Non-pigmented ciliary epithelial cell (primary cell): ENCODE measurements at regions not wholly inside any gene's neighbourhood (a gene's known extent, or its start where the extent isn't known, plus 50 kb on each side); places are given as distances from the start of the nearest gene placed in this dataset.
"Not testable (repeated sequence)": the region's sequence is repeated elsewhere in the genome, so short reads cannot be mapped to it uniquely, and the experiment has no call there.

Experiments used
- DNase-seq: peaks from one replicate; pipeline ENCODE4 v3.0.0-alpha.2; 2010; ENCODE audit warnings: low read depth

DNA sequence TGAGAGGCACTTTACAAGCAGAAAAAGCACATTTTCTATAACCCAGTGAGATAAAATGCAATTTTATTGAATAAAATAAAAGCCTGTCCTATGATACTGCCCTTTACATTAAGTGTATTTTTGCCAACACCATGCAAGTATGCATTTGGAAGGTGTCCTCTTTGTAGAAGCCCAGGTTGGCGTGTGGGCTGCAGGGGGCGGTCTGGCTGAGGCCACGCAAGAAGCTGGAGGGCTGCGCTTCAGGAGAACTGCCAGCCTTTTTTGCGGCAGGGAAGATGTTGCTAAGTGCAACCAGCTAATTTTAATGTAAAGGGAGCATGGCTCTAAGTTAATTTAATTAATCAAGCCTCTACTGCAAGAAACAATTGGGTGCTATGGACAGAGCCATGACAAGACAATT lies 562.8 kb upstream of the SALL3 start:
- DNase-seq: no peak

DNA sequence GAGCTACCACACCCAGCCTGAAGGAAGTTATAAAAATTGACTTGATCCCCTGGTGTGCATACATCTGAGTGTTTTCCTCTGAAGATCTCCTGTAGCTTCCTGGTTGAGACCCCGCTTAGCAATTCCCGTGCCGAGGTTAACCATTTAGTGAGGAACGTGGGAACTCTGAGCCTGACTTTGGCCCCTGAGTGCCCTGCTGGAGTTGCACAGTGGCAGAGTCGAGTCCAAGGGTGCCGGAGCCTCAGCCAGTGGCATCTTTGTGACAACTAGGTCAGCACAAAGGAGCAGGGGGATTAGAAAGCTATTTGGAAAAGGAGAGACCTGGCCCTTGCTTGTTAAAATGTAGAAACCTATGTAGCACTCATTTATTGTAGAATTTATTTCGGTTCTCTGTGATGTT lies 561.2 kb upstream of the SALL3 start:
- DNase-seq: no peak

DNA sequence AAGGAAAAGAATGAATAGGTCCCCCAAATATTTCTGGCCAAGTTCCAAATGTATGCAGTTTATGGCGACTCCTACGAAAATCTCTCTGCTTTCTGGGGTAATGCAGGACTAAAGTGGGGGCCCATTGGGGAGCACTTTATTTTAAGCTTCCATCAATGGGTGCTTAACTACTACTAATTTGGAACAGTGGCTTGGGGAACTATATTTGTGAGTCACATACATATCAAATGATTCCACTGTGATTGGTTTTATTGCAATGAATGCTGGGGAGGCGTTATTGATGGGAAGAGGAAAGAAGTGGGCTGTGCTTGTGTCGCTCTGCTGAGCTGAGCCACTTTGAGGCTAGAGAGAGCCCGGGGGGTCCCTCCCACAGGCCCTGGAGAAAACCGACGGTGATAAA lies 560.4 kb upstream of the SALL3 start:
- no peak for DNase-seq

DNA sequence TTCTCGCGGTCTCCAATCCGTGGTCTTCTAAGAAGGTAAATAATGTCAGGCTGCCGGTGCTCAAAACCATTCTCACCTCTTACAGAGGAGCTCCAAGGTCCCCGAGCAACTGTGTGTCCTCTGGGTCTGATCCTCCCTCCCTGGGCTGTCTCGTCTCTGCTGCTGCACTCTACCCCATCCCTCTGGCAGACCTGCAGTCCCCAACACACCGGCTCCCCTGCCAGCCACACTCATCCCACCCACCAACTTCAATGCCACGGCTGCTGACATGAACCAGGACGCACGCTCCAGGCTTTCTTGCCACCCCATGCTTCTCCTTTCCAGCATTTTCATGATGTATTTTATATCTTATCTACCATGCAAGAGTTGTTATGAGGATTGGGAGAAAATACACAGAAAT lies 559.5 kb upstream of the SALL3 start:
- no peak for DNase-seq

DNA sequence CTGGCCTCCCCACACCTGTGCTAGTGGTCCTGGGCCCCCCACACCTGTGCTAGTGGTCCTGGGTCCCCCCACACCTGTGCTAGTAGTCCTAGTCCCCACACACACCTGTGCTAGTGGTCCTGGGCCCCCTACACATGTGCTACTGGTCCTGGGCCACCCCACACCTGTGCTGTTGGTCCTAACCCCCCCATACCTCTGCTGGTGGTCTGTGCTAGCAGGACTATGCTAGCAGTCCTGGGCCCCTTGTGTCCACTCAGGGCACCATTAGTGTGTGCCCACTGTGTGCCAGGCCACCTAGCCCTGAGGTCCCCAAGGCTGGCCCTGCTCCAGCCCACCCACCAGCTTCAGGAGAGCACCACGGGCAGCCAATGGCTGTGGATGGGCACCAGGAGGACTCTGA lies 558.2 kb upstream of the SALL3 start:
- no peak for DNase-seq

DNA sequence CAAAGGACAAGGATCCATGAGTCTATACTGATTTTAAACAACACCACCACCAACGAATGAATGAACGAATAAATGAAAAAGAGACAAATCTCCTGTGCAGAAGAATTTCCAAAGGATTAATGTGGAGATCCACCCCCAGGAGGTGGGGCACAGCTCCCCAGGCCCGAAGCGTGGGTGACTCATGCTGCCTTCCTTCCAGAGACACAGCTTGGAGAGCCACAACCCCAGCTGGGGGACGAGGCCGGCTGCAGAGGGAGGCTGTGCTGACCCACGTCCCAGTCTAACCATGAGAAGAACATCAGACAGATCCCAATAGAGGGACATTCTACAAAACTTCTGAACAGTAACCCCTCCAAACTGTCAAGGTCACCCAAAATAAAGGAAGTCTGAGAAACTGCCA lies 557.3 kb upstream of the SALL3 start:
- DNase-seq: no peak

DNA sequence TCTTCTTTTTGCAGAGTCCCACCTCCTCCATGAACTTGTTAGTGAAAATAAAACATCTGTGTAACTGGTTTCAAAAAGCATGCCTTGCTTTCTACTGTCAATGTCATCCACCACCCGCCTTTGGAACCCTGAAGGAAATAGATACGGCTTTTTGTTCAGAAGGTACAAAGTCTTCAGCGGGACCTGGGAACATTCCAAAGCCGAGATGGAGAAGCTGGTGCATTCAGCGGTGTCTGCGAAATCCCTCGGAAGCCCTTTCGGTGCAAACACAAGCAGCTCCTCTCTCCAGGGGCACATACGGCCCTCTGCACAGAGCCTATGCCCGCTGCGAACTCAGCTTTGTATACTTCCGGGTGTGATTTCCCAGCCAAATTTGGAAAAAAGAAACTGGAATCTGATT lies 555.8 kb upstream of the SALL3 start:
- DNase-seq: no peak

DNA sequence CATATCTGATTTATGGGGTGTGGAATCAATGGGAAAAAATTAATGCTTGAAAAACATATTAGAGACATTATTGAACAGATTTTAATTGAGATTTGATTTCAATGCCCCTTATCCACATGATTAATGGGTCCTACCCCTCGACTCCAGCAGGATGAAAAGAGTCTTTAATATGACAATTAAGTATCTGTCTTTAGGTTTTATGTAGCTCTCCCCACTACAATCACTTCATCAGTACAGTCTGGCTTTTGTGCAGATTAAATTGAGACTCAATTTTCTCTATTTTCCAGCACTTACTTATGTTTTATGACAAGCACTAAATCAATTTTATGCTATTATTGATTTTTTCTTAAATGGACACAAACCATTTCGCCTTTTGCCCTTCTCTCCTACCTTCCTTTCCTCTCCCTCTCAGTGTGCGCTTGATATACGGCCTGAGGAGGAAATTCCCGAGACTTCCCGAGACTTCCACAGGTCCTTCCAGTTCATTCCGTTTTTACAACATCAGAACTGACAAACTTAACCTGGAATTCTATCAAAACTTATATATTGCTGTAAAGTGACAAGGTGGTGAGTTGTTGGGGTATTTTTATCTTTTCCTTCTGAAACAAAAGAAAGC lies 555.1 kb upstream of the SALL3 start:
- DNase-seq: no peak

DNA sequence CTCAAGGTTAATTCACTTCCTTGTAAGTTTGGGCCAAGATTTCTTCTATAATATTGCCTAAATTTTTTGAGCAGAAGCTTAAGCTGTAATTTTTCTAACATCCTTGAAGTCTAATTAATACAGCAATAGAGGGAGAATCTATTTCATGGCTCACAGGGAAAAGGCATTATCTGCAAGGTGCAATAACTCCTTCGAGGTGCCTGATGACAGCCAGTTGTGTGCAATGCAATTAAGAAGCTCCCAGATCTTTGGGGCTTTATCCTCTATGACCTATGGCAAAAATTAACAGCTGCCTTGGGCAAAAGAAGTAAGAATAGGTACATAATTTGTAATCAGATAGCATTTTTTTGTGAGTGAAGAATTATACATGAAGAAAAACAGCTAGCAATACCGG lies 554.6 kb upstream of the SALL3 start:
- no peak for DNase-seq

DNA sequence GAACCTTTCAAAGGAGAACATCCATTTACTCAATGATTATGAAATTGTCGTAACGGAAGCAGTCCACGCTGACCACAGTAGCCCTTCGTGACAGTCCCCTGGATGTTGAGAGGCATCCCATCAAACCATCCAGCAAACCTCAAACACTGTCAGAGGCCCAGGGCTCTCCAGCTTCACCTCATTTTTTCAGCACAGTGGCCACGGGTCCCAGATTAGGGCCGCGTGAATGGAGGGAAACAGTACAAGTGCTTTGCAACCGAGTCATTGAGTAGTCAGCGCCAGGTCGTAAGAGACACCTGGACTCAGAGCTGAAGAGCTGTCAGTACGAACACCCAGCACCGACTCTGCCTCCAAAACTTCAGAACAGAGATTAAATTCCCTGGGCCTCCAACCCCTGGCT lies 552.5 kb upstream of the SALL3 start:
- no peak for DNase-seq

DNA sequence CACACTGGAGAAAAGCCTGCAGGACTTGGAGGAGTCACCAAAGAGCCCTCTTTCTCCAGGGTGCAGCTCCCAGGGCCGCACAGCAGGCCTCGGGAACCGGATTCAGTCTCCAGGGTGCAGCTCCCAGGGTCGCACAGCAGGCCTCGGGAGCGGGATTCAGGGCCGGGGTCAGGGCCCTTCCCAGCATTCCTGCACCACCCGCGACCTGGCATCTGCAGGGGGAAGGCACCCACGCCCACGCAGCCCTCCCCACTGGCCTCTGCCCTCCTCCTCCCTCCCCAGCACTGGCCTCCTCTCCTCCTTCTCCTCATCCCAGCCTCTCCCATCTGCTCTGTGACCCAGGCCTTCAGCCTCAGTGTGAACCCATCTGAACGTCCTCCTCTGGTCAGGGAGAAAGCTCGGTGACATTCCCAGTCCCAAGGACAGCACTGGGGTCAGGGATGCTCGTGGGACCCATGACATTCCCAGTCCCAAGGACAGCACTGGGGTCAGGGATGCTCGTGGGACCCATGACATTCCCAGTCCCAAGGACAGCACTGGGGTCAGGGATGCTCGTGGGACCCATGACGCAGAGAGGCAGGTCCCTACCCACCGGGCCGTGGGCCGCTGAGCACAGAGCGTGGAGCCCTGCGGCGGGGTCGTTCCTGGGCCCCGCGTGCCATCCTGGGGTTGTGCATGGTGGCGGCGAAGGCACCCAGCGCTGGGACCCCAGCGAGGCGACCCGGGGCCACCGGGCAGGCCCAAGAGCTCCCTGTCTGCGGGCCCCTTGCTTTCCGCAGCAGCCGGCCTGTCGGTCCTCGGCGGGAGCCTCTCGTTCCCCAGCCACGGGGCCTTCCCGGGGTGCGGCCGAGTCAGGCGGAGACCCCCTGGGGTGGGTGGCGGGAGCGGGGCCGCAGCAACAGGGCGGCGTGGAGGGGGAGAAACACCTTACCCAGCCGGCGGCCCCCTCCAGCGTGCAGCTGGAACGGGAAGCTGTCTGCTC lies 550.2 kb upstream of the SALL3 start:
- DNase-seq: no peak

DNA sequence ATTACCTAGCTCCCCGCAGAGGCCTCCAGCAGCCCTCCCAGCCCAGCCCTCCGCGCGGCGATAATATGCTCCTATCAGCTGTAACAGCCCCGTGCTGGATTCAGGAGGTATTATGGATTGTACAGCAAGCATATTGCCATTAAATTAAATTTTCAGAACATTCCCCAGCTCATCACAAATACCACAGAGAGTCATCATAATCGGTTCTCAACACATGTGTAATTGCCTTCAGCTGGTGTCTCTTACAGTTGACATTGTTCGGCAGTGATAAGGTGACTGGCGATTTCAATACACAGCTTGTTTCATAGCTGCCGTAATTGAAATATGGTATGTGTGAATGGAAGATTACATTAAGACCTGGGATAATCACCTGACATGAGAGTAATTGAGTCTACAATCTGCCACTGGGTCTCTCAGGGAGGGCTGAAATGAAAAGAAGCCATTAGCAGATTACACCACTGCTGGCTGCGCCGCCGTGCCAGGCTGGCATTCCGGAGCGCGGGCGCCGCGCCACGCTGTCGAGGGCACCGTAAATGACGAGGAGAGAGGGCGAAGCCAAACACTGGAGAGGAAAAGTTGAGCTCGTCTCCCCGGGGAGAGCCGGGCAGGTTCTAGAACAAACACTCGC lies 549.4 kb upstream of the SALL3 start:
- DNase-seq: no peak

DNA sequence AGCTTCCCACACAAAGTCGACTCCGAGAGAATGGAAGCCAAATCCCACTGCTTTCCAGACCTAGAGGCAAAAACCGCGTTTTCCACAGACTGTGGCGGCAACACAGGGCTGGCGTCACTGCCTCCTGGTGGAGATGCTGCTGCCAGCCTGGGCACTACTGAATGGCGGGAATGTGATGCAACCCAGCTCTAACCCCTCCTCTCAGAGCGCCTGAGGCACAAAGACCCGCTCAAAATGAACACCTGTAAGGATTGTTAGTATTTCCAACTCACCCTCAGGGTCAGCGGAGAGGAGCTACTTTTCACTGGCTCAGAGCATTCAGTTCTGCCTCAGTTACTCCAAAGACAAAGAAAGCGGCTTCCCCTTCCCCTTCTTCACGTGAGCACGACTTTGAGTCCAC lies 548.0 kb upstream of the SALL3 start:
- DNase-seq: no peak

DNA sequence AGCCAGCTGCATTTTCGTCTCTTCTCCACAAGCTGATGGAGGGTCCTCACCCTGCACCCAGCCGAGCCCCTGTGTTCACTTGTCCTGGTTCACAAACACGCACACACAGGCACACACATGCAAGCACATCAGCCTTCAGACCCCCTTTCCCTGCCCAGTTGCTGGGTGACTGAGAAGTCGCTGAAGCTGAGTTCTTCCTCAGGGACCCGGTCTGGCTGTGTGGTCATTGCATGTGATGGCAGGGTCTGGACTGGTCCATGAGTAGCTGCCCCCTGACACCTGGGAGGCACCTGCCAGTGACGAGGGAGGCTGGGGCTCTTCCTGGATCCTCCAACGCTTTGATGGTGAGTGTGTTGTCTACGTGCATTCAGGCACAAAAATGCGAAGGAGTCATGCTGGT lies 546.1 kb upstream of the SALL3 start:
- DNase-seq: no peak

DNA sequence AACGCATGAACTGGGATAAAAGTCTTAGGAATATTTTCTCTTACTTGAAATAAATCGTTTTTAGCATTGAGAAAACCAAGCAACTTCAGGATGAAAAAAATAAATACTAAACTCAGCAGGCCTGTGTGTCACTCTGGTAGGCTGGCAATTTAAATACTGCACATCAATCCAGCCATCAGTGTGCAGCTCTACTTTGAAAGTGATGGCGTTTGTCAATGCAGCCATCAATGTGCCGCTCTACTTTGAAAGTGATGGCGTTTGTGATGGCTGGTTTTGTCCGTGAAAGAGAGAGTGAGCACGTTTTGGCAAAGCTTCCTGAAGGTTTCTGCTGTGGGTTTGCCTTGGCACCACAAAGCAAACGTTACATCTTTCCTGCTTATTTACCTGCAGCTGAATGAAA lies 543.5 kb upstream of the SALL3 start:
- DNase-seq: no peak

DNA sequence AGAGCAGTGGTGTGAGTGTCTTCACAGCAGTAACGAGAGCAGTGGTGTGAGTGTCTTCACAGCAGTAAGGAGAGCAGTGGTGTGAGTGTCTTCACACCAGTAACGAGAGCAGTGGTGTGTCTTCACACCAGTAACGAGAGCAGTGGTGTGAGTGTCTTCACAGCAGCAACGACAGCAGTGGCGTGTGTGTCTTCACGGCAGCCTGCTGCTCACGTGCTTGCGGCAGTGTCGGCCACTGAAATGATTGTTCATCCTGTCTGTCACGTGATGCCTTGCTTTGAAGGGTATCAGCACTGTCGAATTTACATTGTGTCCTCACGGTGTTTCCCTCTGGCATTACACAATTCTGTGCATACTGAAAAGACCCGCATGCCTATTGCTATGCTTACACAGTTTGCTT lies 541.4 kb upstream of the SALL3 start:
- not testable (repeated sequence) for DNase-seq

DNA sequence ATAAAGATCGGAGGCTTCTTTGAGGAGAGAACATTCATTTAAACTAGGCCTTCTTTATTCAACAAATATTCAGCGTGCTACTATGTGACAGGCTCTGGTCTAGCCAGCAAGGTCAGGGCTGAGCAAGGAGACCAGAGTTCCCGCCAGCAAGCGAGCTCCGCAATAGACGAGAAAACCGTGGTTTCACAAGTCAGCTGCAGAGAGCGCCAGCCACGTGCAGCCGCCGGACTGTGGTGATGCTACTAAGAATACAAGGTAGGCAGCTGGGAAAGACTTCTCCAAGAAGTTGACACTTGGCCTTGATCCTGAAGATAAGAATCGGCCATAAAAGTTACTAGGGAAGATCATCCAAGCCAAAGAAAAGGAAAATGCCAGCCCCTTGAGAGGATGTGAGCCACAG lies 533.7 kb upstream of the SALL3 start:
- DNase-seq: no peak

DNA sequence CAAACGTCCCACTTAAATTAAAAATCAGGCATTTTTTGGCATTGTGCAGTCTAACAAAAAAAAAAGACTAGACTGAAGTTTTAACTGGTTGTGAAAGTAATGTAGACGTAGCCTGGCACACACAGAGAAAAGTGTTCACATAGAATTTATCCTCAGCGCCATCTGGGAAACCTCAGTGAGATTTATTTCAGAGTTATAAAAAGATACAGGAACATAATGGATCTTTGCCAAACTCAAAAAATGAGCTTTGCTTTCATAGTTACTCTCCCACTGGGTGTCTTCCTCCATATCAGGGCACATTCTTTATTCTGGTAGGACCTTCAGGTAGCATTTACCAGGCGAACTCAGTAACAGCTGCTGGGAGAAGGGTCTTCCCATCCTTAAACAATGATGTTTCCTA lies 532.4 kb upstream of the SALL3 start:
- DNase-seq: no peak

DNA sequence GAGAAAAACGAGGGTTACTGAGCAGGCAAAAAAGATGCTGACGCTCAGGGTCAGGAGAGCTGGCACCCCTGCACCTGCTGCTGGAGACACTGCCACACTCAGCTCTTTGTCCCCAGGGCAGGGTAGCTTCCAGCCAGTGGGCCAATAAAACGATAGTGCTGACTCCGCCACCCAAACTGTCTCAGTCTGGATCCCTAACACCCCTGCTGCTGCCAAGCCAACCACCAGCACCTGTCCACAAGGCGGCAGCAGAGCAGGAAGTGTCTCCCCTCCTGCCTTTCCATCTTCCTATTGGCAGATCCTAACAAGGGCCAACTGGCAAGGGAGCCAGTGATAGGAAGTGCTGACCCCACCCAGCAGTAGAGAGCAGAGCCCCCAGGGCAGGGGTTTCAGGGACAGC lies 531.5 kb upstream of the SALL3 start:
- DNase-seq: no peak

DNA sequence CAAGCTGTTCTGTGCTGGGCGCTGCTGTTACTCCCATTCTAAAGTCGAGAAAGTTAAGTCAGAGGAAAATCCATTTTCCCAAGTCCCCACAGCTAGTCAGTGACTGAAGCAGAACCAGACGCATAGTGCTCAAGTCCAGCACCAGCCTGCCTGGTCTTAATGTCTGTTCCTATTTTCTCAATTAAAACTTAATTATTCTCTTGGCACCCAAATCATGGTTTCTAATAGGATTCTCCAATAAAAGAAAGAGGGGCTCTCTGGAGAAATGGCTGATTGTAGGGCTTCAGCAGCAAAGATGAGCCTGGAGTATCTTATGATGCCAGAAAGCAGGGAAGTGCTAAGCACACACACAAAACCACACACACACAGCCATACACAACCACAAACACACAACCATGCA lies 531.0 kb upstream of the SALL3 start:
- DNase-seq: no peak

DNA sequence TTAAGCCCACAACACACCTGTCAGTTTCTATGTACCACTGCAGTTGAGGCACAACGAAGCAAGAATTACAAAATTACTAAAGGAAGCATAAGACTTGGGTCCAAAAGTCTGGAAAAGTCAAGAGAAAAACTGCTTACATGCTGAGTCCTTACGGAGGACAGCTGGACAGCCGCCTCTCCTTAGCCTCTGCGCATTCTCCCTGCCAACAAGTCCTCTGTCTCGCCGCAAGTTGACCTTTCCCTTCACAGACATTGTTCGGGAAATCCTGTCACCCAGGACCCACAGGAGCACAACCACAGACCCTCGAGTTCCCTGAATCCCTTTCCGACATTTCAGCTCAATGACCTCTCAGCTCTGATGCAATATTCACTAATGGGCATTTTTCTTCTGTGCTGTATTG lies 525.4 kb upstream of the SALL3 start:
- DNase-seq: no peak

DNA sequence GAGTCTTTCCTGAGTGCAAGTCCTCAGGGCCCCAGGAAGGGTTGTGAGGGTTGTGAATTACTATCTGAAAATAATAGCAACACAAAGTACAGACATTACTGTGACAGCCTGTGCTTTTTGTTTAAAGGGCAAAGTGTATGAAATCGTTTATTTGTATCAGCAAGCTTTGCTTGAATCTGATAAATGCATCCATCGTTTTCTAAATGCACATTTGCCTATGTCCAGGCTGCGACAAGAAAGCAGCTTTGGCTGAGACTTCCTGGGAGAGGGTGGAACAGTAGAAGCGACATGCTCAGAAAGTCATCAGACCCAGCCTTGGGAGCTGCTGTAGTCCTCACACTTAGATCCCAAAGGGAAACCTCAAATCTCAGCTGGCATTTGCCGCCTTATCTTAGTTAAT lies 524.2 kb upstream of the SALL3 start:
- no peak for DNase-seq

DNA sequence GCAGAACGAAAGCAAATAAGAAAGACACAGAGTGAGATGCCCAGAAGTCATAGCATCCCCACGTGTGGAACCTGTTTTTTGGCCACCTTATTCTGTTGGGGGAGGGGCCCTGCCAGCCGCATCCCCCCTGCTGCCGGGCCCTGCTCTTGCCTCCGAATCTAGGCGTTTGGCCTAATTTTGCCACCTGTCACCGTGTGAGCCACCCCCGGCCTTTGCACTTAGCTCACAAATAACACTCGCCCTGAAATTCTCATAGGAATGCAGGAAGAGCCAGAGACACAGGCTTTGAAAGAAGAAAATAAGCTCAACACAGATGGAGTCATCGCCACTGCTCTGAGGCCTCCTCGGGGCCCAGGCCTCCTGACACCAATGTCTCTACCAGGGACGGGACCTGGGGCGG lies 522.6 kb upstream of the SALL3 start:
- no peak for DNase-seq
